Fibroblast of lung (primary cell): ENCODE measurements at regions not wholly inside any gene's neighbourhood (a gene's known extent, or its start where the extent isn't known, plus 50 kb on each side); places are given as distances from the start of the nearest gene placed in this dataset.
"Not testable (repeated sequence)": the region's sequence is repeated elsewhere in the genome, so short reads cannot be mapped to it uniquely, and the experiment has no call there.

Source experiments
- CTCF ChIP-seq, 2 donors: IDR thresholded peaks in 1 of 2; conservative IDR thresholded peaks in 1 of 2; 1 replicate in 1 of 2; 2 replicates in 1 of 2; pipeline ENCODE4 v1.5.1; 2011 to 2012; ENCODE audit warnings: low read length in 2 of 2, control low read depth in 1 of 2, inconsistent platforms in 1 of 2, low read depth in 1 of 2, mild to moderate bottlenecking in 1 of 2
- EZH2 ChIP-seq: IDR thresholded peaks from 2 replicates; pipeline ENCODE4 v1.5.1; 2012; ENCODE audit warnings: low read length, control low read depth, mild to moderate bottlenecking; ENCODE audit errors: missing control alignments

GRCh38 chr15:84473305-84473877 lies 127.4 kb upstream of the ZSCAN2 start:
- TF ChIP-seq CTCF (conservative IDR thresholded peaks at IDR 0.05 in 1 of 2, IDR thresholded peaks at IDR 0.05 in 1 of 2; ENCODE audit: low read depth in 1 of 2, low read length in 2 of 2); EZH2: not testable (repeated sequence)
